Vagina (tissue), 2 donors: ENCODE measurements at regions not wholly inside any gene's neighbourhood (a gene's known extent, or its start where the extent isn't known, plus 50 kb on each side); places are given as distances from the start of the nearest gene placed in this dataset.

Experiments
- CTCF ChIP-seq, 3 experiments: fragments of 450-650 bp in 2 of 3; fragments of 200-600 bp in 1 of 3; sonication (generic) in 1 of 3; IDR thresholded peaks; one replicate each; pipeline ENCODE4 v1.5.1; 2017 to 2019; ENCODE audit warnings: antibody characterized with exemption in 3 of 3, mild to moderate bottlenecking in 2 of 3, moderate library complexity in 2 of 3
- POLR2A ChIP-seq, 2 donors: fragments of 450-650 bp; IDR thresholded peaks; one replicate each; pipeline ENCODE4 v1.6.1; 2017; ENCODE audit warnings: antibody characterized with exemption in 2 of 2, mild to moderate bottlenecking in 2 of 2, moderate library complexity in 2 of 2
- POLR2AphosphoS5 ChIP-seq, 2 donors: sonication (generic); formaldehyde crosslinking; IDR thresholded peaks; one replicate each; pipeline ENCODE4 v1.9.0; 2017; ENCODE audit warnings: antibody characterized with exemption in 2 of 2, mild to moderate bottlenecking in 2 of 2, low read depth in 1 of 2; ENCODE audit not compliant: insufficient read depth in 1 of 2

GRCh38 chr9:95796029-95796428 lies 79.5 kb upstream of the ERCC6L2 start:
- no peak for TF ChIP-seq POLR2A (IDR thresholded peaks at IDR 0.05)
- TF ChIP-seq CTCF (IDR thresholded peaks at IDR 0.05) = no peak
- no peak for TF ChIP-seq POLR2AphosphoS5 (IDR thresholded peaks at IDR 0.05; ENCODE audit: insufficient read depth in 1 of 2, low read depth in 1 of 2)
